ENCODE measurements at regions not wholly inside any gene's neighbourhood (a gene's known extent, or its start where the extent isn't known, plus 50 kb on each side); places are given as distances from the start of the nearest gene placed in this dataset.
A peak's percentile ranks its signal among the peaks of the same experiment; 100 is the strongest.

DNA sequence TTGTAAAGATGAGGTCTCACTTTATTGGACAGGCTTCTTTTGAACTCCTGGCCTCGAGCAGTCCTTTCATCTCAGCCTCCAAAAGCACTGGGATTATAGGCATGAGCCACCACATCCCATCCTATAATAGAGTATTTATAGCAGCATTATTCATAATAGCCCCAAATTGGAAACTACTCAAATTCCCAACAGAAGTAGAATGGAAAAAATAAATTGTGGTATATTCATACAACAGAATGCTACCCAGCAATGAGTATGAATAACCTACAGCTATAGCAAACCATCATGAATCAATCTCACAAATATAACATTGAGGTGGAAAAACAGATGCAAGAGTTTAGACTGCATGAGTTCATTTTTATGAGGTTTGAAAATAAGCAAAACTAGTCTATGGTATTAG lies 84.8 kb upstream of the BTBD3 start:
- H3K4me1 ChIP-seq (ENCODE audit: control insufficient read depth, insufficient read depth, low read length), result no peaks in the 10 kb centered on the region
- intact Hi-C loops (cut with DNase I), result no loop called here
- H3K9me3 ChIP-seq (ENCODE audit: control insufficient read depth, low read length), result no peaks in the 10 kb centered on the region
- H3K27me3 ChIP-seq (ENCODE audit: control insufficient read depth, insufficient read depth), result no peaks in the 10 kb centered on the region
- H3K27ac ChIP-seq (ENCODE audit: low read length), result no peak overlapping the region
- ATAC-seq (no peak), DNase-seq (no peak)
- 0% methylated on average over 1 of the region's 1 CpG for WGBS
- H3K4me3 ChIP-seq (ENCODE audit: low read length), result no peak overlapping the region

DNA sequence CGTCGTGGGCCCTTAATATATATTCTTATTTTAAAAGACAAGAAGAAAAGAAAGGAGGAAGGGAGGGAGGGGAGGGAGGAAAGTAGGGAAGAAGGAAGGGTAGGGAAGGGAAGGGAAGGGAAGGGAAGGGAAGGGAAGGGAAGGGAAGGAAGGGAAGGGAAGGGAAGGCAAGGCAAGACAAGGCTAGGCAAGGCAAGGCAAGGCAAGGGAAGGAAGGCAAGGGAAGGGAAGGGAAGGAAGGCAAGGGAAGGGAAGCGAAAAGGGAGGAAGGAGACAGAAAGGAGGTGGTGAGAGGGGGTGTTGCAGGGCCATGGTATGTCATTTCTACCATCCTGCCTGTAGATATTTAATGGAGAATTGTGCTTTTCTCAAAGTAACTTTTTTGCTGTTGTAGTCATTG lies 83.9 kb upstream of the BTBD3 start:
- Histone ChIP-seq H3K27me3 (ENCODE audit: control insufficient read depth, insufficient read depth) (no peaks in the 10 kb centered on the region), H3K4me1 (ENCODE audit: control insufficient read depth, insufficient read depth, low read length) (no peaks in the 10 kb centered on the region), H3K27ac (ENCODE audit: low read length) (no peak overlapping the region), H3K4me3 (ENCODE audit: low read length) (no peak overlapping the region), H3K9me3 (ENCODE audit: control insufficient read depth, low read length) (no peaks in the 10 kb centered on the region)
- ATAC-seq (no peak), DNase-seq (no peak)
- intact Hi-C loops (cut with DNase I), result no loop called here
- 82% methylated on average over 3 of the region's 3 CpGs for WGBS

DNA sequence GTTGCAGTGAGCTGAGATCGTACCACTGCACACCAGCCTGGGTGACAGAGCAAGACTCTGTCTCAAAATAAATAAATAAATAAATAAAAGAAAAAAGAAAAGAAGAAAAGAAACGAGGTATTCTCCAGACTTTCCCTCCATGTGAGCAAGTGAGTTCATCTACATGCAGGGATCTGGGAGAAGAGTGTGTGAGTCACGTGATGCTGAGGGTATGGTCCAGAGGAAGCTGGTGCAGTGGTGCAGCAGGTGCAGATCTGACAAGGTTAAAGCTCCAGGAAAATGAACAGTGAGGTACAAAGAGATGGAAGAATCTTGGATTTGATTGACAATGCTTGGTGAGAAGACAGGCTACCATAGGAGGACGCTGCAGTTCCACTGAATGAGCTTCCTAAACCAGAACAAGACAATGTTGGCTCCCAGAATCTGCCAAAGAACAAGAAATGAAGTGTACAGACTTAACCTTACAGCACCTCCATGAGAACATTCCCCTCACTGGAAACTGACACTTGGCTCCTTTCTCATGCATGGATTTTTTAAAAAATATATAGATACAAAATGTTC lies 79.5 kb upstream of the BTBD3 start:
- intact Hi-C loops (cut with DNase I), result no loop called here
- DNase-seq (no peak), ATAC-seq (no peak)
- Histone ChIP-seq H3K27ac (ENCODE audit: low read length) (no peak overlapping the region), H3K4me3 (ENCODE audit: low read length) (no peak overlapping the region), H3K4me1 (ENCODE audit: control insufficient read depth, insufficient read depth, low read length) (no peaks in the 10 kb centered on the region), H3K27me3 (ENCODE audit: control insufficient read depth, insufficient read depth) (no peaks in the 10 kb centered on the region), H3K9me3 (ENCODE audit: control insufficient read depth, low read length) (no peaks in the 10 kb centered on the region)
- WGBS, result 74% methylated on average over 4 of the region's 4 CpGs

DNA sequence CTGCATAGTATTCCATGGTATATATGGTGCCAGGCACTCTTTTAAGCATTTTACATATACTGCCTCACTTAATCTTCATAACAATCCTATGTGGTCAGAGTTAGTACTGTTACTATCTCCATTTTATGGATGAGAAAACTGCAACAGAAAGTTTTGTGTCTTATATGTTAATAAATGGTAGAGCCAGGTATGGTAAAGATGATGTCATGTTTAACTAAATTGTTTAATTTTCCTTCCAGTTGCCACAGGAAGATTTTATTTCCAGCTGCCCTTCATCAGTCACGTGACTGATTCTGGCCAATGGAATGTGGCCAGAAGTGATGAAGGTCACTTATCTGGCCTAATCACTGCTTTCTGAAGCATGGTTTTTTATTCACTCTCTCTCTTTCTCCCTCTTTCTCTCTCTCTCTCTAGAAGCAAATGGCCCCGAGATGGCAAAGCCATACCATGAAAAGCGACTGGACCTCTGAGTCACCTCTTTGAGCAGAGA lies 75.7 kb upstream of the BTBD3 start:
- H3K27me3 ChIP-seq (ENCODE audit: control insufficient read depth, insufficient read depth), result no peaks in the 10 kb centered on the region
- no peaks in the 10 kb centered on the region for H3K4me1 ChIP-seq (ENCODE audit: control insufficient read depth, insufficient read depth, low read length)
- ATAC-seq (no peak), DNase-seq (no peak)
- intact Hi-C loops (cut with DNase I), result no loop called here
- H3K4me3 ChIP-seq (ENCODE audit: low read length), result no peak overlapping the region
- H3K9me3 ChIP-seq (ENCODE audit: control insufficient read depth, low read length), result no peaks in the 10 kb centered on the region
- no peak overlapping the region for H3K27ac ChIP-seq (ENCODE audit: low read length)
- WGBS, result 75% methylated on average over 3 of the region's 3 CpGs

DNA sequence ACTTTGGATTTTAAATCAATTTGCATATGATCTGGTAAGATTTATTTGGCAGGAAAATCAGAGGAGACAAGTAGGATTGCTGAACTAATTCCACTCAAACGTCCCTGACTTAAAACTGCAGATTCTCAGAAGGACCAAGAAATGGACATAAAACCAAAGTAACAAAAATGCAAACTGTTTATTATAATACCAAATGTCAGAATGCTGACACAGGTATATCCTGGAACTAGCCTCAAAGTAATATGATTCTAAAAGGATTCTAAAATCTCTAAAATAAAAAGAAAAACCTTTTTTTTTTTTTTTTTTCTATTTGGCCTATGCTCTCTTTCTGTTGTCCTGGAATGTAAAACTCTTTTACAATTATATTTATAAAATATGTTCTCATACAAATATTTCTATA lies 74.4 kb upstream of the BTBD3 start:
- Histone ChIP-seq H3K9me3 (ENCODE audit: control insufficient read depth, low read length) (no peaks in the 10 kb centered on the region), H3K4me3 (ENCODE audit: low read length) (no peak overlapping the region), H3K27ac (ENCODE audit: low read length) (no peak overlapping the region), H3K27me3 (ENCODE audit: control insufficient read depth, insufficient read depth) (no peaks in the 10 kb centered on the region), H3K4me1 (ENCODE audit: control insufficient read depth, insufficient read depth, low read length) (no peaks in the 10 kb centered on the region)
- 78% methylated on average over 1 of the region's 1 CpG for WGBS
- ATAC-seq, result no peak
- no peak for DNase-seq
- intact Hi-C loops (cut with DNase I), result no loop called here

DNA sequence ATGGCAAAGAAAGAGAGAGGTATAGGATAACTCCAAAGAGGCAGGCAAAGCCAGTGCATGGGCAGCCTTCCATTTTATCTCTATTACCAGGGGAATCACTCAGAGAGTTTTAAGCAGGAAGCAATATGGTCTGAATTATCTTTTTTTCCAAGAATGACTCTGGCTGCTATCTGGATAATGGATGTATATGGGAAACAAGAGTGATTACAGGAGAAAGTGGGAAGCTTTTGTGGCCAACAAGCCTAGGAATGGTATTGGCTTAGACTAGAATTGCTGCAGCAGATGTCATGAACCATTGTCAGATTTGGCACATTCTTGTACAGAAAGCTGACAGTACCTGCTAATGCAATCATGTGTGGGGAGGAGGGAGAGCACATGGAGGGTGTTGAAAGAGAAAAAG lies 73.0 kb upstream of the BTBD3 start:
- no peak overlapping the region for H3K4me3 ChIP-seq (ENCODE audit: low read length)
- no peak for ATAC-seq
- no peaks in the 10 kb centered on the region for H3K9me3 ChIP-seq (ENCODE audit: control insufficient read depth, low read length)
- H3K27me3 ChIP-seq (ENCODE audit: control insufficient read depth, insufficient read depth), result no peaks in the 10 kb centered on the region
- no peaks in the 10 kb centered on the region for H3K4me1 ChIP-seq (ENCODE audit: control insufficient read depth, insufficient read depth, low read length)
- no peak overlapping the region for H3K27ac ChIP-seq (ENCODE audit: low read length)
- DNase-seq, result no peak
- intact Hi-C loops (cut with DNase I), result no loop called here

DNA sequence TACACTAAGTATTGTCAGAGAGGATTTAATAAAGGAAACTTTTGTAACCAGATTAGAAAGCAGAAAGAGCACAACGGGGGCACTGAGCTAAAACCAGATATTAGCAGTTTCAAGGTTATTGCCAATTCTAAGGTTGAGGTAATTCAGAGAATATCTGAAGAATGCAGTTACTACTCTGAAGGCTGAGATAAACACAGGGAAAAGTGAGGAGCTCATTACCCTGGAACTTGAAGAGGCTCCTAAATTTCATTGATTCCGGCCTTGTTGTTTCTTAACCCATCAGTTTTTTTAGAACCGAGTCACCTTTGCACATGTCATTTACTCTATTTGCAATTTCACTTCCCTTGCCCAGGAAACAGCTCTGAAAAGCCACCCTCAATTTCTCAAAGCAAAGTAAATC lies 72.4 kb upstream of the BTBD3 start:
- ATAC-seq (no peak), DNase-seq (no peak)
- WGBS, result 74% methylated on average over 3 of the region's 3 CpGs
- intact Hi-C loops (cut with DNase I), result no loop called here
- H3K4me1 ChIP-seq (ENCODE audit: control insufficient read depth, insufficient read depth, low read length), result no peaks in the 10 kb centered on the region
- no peaks in the 10 kb centered on the region for H3K27me3 ChIP-seq (ENCODE audit: control insufficient read depth, insufficient read depth)
- no peak overlapping the region for H3K27ac ChIP-seq (ENCODE audit: low read length)
- H3K4me3 ChIP-seq (ENCODE audit: low read length), result no peak overlapping the region
- H3K9me3 ChIP-seq (ENCODE audit: control insufficient read depth, low read length), result no peaks in the 10 kb centered on the region

DNA sequence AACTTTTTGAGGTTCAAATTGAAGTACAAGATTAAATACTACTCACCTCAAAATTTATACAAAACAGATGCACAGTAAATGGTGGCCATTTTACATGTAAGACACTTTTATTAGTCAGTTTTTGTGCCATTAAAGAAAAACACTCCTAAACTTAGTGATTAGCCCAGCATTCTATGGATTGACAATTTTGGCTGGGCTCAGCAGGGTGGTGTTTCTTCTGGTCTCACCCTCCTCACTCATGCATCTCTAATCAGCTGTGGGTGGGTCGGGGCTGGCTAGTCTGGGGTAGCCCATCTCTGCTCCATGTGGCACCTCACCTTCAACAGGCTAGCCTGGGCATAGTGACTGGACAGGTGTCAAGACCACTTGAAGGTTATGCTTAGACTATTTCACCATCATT lies 71.6 kb upstream of the BTBD3 start:
- Histone ChIP-seq H3K4me1 (ENCODE audit: control insufficient read depth, insufficient read depth, low read length) (no peaks in the 10 kb centered on the region), H3K27ac (ENCODE audit: low read length) (no peak overlapping the region), H3K9me3 (ENCODE audit: control insufficient read depth, low read length) (no peaks in the 10 kb centered on the region), H3K4me3 (ENCODE audit: low read length) (no peak overlapping the region), H3K27me3 (ENCODE audit: control insufficient read depth, insufficient read depth) (no peaks in the 10 kb centered on the region)
- DNase-seq, result no peak
- WGBS, result 80% methylated on average over 1 of the region's 1 CpG
- intact Hi-C loops (cut with DNase I), result no loop called here
- no peak for ATAC-seq

DNA sequence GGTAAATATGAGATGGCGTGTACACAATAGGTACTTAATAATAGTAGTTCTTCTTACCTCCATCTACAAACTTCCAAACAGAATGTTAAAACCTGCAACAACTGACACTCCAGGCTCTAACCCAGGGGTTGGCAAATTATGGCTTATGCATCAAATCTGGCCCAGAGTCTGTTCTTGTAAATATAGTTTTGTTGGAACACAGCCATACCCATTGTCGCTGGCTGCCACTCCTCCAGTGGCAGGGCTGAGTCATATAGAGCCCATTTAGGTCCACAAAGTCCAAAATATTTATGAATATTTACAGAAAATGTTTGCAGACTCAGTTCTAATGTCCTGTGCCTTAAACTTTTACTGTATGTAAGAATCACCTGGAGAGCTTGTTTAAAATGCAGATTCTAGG lies 69.9 kb upstream of the BTBD3 start:
- H3K4me3 ChIP-seq (ENCODE audit: low read length), result no peak overlapping the region
- no peak overlapping the region for H3K27ac ChIP-seq (ENCODE audit: low read length)
- H3K9me3 ChIP-seq (ENCODE audit: control insufficient read depth, low read length), result no peaks in the 10 kb centered on the region
- DNase-seq (no peak), ATAC-seq (no peak)
- WGBS, result 84% methylated on average over 2 of the region's 2 CpGs
- H3K4me1 ChIP-seq (ENCODE audit: control insufficient read depth, insufficient read depth, low read length), result no peaks in the 10 kb centered on the region
- intact Hi-C loops (cut with DNase I), result no loop called here
- no peaks in the 10 kb centered on the region for H3K27me3 ChIP-seq (ENCODE audit: control insufficient read depth, insufficient read depth)

DNA sequence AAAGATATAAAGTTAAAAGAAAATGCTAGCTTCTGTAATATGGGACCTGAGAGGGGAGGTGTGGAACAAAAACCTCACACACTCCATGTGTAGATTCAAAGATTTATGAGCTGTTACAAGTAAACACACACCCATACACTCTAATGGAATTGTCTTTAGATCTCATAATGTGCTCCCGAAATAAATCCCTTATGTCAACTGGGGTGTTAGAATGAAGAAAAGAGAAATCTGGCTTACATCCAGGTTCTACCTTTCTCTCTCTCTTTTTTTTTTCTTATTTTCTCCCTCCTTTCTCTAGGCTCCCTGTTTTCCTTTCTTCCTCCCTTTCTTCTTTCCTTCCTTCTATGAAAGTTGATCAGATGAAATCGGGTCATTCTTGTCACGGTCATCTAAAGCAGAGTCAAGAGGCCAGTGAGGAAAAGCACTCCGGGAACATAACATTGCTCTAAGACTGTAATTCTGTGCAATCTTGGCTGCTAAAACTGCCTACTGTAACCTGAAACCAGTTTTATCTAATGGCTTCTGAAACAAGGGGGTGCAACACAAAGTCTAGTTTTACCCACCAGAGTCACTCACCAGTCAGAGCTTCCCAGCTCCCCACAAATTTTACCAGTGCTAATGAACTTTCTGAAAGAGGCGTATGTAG lies 68.3 kb upstream of the BTBD3 start:
- Histone ChIP-seq H3K4me1 (ENCODE audit: control insufficient read depth, insufficient read depth, low read length) (no peaks in the 10 kb centered on the region), H3K9me3 (ENCODE audit: control insufficient read depth, low read length) (no peaks in the 10 kb centered on the region), H3K4me3 (ENCODE audit: low read length) (no peak overlapping the region), H3K27me3 (ENCODE audit: control insufficient read depth, insufficient read depth) (no peaks in the 10 kb centered on the region), H3K27ac (ENCODE audit: low read length) (no peak overlapping the region)
- ATAC-seq (no peak), DNase-seq (no peak)
- WGBS, result 52% methylated on average over 5 of the region's 5 CpGs
- intact Hi-C loops (cut with DNase I), result no loop called here

DNA sequence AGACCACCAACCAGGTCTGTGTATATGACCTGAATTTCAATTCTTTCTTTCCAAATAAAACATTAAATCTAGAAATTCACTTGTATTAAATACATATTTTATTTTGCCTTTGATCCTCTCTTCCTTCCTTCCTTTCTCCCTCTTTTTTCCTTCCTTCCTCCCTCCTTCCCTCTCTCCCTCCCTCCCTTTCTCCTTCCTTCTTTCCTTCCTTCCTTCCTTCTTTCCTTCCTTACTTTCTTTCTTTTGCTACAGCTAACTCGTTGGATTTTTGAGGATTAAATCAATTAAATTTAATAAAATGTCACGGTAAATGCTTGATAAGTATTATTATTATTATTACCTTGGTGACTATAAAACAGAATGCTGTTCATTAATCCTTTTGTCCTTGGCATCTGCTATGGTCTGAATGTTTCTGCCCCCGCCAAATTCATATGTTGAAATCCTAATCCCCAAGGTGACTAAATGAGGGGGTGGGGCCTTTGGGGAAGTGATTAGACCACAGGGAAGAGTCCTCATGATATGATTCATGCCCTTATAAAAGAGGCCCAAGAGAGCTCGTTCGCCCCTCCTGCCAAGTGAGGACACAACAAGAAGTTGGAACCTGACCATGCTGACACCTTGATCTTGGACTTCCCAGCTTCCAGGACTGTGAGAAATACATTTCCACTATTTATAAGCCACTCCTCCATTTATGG lies 67.6 kb upstream of the BTBD3 start:
- H3K4me1 ChIP-seq (ENCODE audit: control insufficient read depth, insufficient read depth, low read length), result no peaks in the 10 kb centered on the region

More for the DNA sequence above, 67.6 kb upstream of the BTBD3 start:
- ATAC-seq (peak; percentile 51), DNase-seq (peak in 2 of 3 donors; percentile 30 to 49)
- 72% methylated on average over 5 of the region's 5 CpGs for WGBS
- Histone ChIP-seq H3K4me3 (ENCODE audit: low read length) (no peak overlapping the region), H3K27ac (ENCODE audit: low read length) (no peak overlapping the region), H3K9me3 (ENCODE audit: control insufficient read depth, low read length) (no peaks in the 10 kb centered on the region), H3K27me3 (ENCODE audit: control insufficient read depth, insufficient read depth) (no peaks in the 10 kb centered on the region)
- intact Hi-C loops (cut with DNase I), result no loop called here

Data from right cardiac atrium (tissue), 5 donors.